Spleen (tissue), 11 donors: ENCODE measurements at regions not wholly inside any gene's neighbourhood (a gene's known extent, or its start where the extent isn't known, plus 50 kb on each side); places are given as distances from the start of the nearest gene placed in this dataset.

Experiments
- DNase-seq: peaks from one replicate; pipeline ENCODE4 v3.0.0-alpha.2; 2020
- H3K27ac ChIP-seq, 8 donors: fragments of 200-600 bp; sonication (generic) in 7 of 8; 1 replicate in 4 of 8; 2 replicates in 4 of 8; pipeline versions ENCODE4 v1.5.0 to v1.8.0; 2016 to 2021; ENCODE audit warnings: inconsistent platforms in 4 of 8, mild to moderate bottlenecking in 4 of 8, moderate library complexity in 1 of 8
- H3K27me3 ChIP-seq, 7 donors: fragments of 200-600 bp; sonication (generic) in 6 of 7; replicated peaks in 1 of 7; 1 replicate in 4 of 7; 2 replicates in 3 of 7; pipeline versions ENCODE4 v1.5.0 to v1.8.0; 2016 to 2021; ENCODE audit warnings: inconsistent platforms in 3 of 7, mild to moderate bottlenecking in 1 of 7
- H3K36me3 ChIP-seq, 6 donors: fragments of 200-600 bp; sonication (generic) in 5 of 6; 1 replicate in 4 of 6; 2 replicates in 2 of 6; pipeline versions ENCODE4 v1.5.0 to v1.8.0; 2016 to 2021; ENCODE audit warnings: inconsistent platforms in 2 of 6
- H3K4me1 ChIP-seq, 6 donors: fragments of 200-600 bp; sonication (generic) in 5 of 6; 1 replicate in 3 of 6; 2 replicates in 3 of 6; pipeline versions ENCODE4 v1.5.0 to v1.8.0; 2016 to 2021; ENCODE audit warnings: inconsistent platforms in 3 of 6
- H3K4me3 ChIP-seq, 8 donors: fragments of 200-600 bp; sonication (generic) in 7 of 8; 1 replicate in 4 of 8; 2 replicates in 4 of 8; pipeline versions ENCODE4 v1.5.0 to v1.8.0; 2016 to 2021; ENCODE audit warnings: inconsistent platforms in 4 of 8, mild to moderate bottlenecking in 4 of 8, moderate library complexity in 2 of 8
- H3K9me3 ChIP-seq, 8 donors: fragments of 200-600 bp; sonication (generic) in 7 of 8; 1 replicate in 4 of 8; 2 replicates in 4 of 8; pipeline versions ENCODE4 v1.5.0 to v1.8.0; 2016 to 2021; ENCODE audit warnings: inconsistent platforms in 4 of 8
- POLR2A ChIP-seq, 3 donors: fragments of 450-650 bp; IDR thresholded peaks; one replicate each; pipeline ENCODE4 v1.5.1; 2017; ENCODE audit warnings: antibody characterized with exemption in 3 of 3, mild to moderate bottlenecking in 1 of 3
- POLR2AphosphoS5 ChIP-seq, 3 donors: sonication (generic); formaldehyde crosslinking; IDR thresholded peaks; one replicate each; pipeline ENCODE4 v1.5.1; 2017; ENCODE audit warnings: antibody characterized with exemption in 3 of 3
- WGBS, 5 donors: extraction: QIAGEN DNeasy Blood & Tissue Kit in 3 of 5; methylation state at CpG; one replicate each; pipeline versions ENCODE4 v1.1.5 to v1.1.7; 2013 to 2018; 5-methylcytosine and 5-hydroxymethylcytosine counted together
- intact Hi-C: fragments of 100-400 bp; cut with DNase I; formaldehyde crosslinking; loops from one replicate; pipeline ENCODE4 v1.15.0; 2023; ENCODE audit warnings: low total_unique reads
- TF ChIP-seq, protein P1 (sequence below), 11 experiments: fragments of 200-600 bp in 7 of 11; fragments of 450-650 bp in 4 of 11; sonication (generic) in 4 of 11; IDR thresholded peaks in 8 of 11; conservative IDR thresholded peaks in 3 of 11; 1 replicate in 7 of 11; 2 replicates in 4 of 11; pipeline versions ENCODE4 v1.4.0 to v1.8.0; 2016 to 2021; ENCODE audit warnings: antibody characterized with exemption in 11 of 11, inconsistent platforms in 4 of 11, mild to moderate bottlenecking in 1 of 11
- donor health status: healthy with polysubstance abuse.
- donor health status: DM: no; HTN: no; CAD: no; lungs with moderate emphysema.
- donor health status: DM: no; HTN: no; CAD: no.
- donor health status: Bipolar disorder and iron deficiency.
- donor health status: healthy.
- donor health status: DM: no; HTN: no; CAD: no.
- donor health status: DM: yes; HTN: yes; CAD: no.

DNA sequence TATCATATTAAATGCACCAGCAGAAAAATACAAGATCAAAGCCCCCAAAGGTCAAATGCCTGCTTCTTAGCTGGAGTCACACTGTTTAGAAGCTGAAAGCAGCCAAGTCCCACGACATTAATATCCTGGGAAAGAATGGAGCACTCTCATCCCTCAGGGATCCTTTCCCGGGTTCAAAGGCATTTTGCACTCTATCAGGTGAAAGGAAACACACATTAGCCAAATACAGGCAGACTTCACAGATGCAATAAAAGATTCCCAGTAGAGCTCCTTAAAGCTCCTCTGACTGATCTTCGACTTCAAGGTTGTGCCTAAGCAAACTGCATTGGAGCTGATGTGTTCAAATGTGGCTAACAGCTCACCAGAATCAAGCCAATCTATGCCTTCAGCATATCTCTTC lies 158.4 kb downstream of the RNF152 start:
- H3K9me3 ChIP-seq: no peaks in the 10 kb centered on the region
- no peak overlapping the region for H3K4me3 ChIP-seq
- 52 to 87% (median 66%) methylated on average over 3 of the region's 3 CpGs for WGBS, 5 donors
- intact Hi-C loops: no loop called here
- H3K27me3 ChIP-seq: peaks cover 0 to 5% (median 0%) of the 10 kb centered on the region in 7 donors
- TF ChIP-seq, protein P1, sequence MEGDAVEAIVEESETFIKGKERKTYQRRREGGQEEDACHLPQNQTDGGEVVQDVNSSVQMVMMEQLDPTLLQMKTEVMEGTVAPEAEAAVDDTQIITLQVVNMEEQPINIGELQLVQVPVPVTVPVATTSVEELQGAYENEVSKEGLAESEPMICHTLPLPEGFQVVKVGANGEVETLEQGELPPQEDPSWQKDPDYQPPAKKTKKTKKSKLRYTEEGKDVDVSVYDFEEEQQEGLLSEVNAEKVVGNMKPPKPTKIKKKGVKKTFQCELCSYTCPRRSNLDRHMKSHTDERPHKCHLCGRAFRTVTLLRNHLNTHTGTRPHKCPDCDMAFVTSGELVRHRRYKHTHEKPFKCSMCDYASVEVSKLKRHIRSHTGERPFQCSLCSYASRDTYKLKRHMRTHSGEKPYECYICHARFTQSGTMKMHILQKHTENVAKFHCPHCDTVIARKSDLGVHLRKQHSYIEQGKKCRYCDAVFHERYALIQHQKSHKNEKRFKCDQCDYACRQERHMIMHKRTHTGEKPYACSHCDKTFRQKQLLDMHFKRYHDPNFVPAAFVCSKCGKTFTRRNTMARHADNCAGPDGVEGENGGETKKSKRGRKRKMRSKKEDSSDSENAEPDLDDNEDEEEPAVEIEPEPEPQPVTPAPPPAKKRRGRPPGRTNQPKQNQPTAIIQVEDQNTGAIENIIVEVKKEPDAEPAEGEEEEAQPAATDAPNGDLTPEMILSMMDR (IDR thresholded peaks at IDR 0.05 in 8 of 11, conservative IDR thresholded peaks at IDR 0.05 in 3 of 11): no peak
- TF ChIP-seq POLR2AphosphoS5 (IDR thresholded peaks at IDR 0.05) (no peak), POLR2A (IDR thresholded peaks at IDR 0.05) (no peak)
- DNase-seq: no peak
- H3K36me3 ChIP-seq: no peaks in the 10 kb centered on the region
- peaks cover 0 to 12% (median 0%) of the 10 kb centered on the region in 6 donors for H3K4me1 ChIP-seq
- H3K27ac ChIP-seq: no peak overlapping the region

DNA sequence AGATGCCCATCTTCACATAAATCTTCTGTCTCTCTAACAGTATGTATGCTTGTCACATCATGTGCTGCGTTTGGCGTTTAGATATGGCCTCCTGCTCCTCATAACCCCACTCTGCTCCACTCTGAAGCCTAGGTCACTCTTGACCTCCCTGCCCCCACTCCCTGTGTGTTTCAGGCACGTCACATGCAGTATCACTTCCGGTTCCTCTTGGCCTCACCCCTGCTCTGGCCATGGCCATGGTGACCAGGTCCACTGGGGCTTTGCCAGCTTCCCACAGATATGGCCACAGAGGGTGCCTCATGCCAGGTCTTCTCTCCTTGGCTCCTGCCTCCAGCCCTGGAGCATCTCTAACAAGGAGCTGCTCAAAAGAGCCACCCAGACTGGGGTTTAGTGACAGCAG lies 160.0 kb downstream of the RNF152 start:
- peak overlapping the region in 2 of 8 donors; percentile 8 to 36 for H3K27ac ChIP-seq
- no peak overlapping the region for H3K4me3 ChIP-seq
- no peaks in the 10 kb centered on the region for H3K9me3 ChIP-seq
- peaks cover 0 to 5% (median 0%) of the 10 kb centered on the region in 7 donors for H3K27me3 ChIP-seq
- 53 to 77% (median 71%) methylated on average over 4 of the region's 4 CpGs for WGBS, 5 donors
- intact Hi-C loops: no loop called here
- no peak for DNase-seq
- peaks cover 0 to 6% (median 0%) of the 10 kb centered on the region in 6 donors for H3K4me1 ChIP-seq
- no peaks in the 10 kb centered on the region for H3K36me3 ChIP-seq
- TF ChIP-seq, protein P1 (IDR thresholded peaks at IDR 0.05 in 8 of 11, conservative IDR thresholded peaks at IDR 0.05 in 3 of 11): no peak
- TF ChIP-seq POLR2AphosphoS5 (IDR thresholded peaks at IDR 0.05): no peak
- no peak for TF ChIP-seq POLR2A (IDR thresholded peaks at IDR 0.05)

DNA sequence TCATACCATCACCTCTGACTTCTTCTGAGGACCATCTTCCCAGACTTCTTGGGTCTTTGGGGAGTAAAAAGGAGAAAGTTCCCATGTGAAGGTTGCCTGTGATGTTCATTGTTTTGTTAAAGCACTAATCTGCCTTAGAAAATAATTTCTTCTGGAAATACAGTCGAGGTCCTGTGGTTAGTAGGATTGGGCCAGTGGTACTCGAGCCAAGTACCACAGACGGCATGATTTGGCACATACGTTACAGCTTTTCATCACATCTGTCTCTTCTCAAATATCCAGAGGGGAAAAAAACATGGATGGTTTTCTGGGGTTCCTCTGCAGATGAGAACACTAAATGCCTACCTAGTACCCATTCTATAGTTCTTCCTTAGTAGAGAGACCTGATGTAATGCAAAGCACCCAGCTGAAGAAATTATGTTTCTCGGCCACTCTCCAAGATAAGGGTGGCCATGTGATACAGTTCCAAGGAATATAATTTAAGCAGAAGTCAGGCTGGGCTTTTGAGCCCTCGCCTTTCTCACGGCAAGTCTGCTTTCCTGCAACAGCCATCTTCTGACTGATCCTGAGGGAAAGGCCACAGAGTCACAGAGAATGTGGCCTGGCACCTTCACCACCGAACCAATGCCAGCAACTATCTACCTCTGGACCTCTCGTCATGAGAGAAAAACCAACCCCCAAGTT lies 161.0 kb downstream of the RNF152 start:
- Histone ChIP-seq H3K4me1 (peaks cover 0 to 6% (median 0%) of the 10 kb centered on the region in 6 donors), H3K4me3 (no peak overlapping the region), H3K36me3 (no peaks in the 10 kb centered on the region), H3K27ac (no peak overlapping the region), H3K9me3 (no peaks in the 10 kb centered on the region), H3K27me3 (peaks cover 0 to 5% (median 0%) of the 10 kb centered on the region in 7 donors)
- intact Hi-C loops: no loop called here
- TF ChIP-seq POLR2A (IDR thresholded peaks at IDR 0.05) (no peak), POLR2AphosphoS5 (IDR thresholded peaks at IDR 0.05) (no peak)
- TF ChIP-seq, protein P1 (IDR thresholded peaks at IDR 0.05 in 8 of 11, conservative IDR thresholded peaks at IDR 0.05 in 3 of 11): no peak
- no peak for DNase-seq
- WGBS, 5 donors: 81 to 91% (median 86%) methylated on average over 9 of the region's 9 CpGs

DNA sequence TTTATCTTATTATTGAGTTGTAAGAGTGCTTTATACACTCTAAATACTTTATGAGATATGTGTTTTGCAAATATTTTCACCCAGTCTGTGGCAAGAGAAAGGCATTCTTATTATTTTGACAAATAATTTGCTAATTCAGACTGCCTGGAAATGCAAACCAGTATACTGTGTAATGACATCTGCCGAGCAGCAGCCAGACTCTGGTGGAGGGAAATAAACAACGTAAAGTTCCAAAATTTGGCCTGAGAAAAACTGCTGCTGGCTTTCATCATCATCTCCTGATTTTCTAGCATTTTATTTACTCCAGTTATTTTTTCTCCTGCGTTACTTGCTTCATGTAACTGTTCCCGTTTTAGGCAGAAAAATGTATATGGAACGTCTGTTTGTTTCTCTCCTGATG lies 161.6 kb downstream of the RNF152 start:
- Histone ChIP-seq H3K4me1 (peaks cover 0 to 6% (median 0%) of the 10 kb centered on the region in 6 donors), H3K9me3 (peaks cover 0 to 5% (median 0%) of the 10 kb centered on the region in 8 donors), H3K36me3 (no peaks in the 10 kb centered on the region), H3K27ac (no peak overlapping the region), H3K27me3 (peaks cover 0 to 5% (median 0%) of the 10 kb centered on the region in 7 donors), H3K4me3 (no peak overlapping the region)
- intact Hi-C loops: no loop called here
- WGBS, 5 donors: 59 to 86% (median 66%) methylated on average over 5 of the region's 5 CpGs
- no peak for DNase-seq
- no peak for TF ChIP-seq POLR2AphosphoS5 (IDR thresholded peaks at IDR 0.05)
- TF ChIP-seq POLR2A (IDR thresholded peaks at IDR 0.05): no peak
- TF ChIP-seq, protein P1 (IDR thresholded peaks at IDR 0.05 in 8 of 11, conservative IDR thresholded peaks at IDR 0.05 in 3 of 11): no peak
